ENCODE measurements at regions not wholly inside any gene's neighbourhood (a gene's known extent, or its start where the extent isn't known, plus 50 kb on each side); places are given as distances from the start of the nearest gene placed in this dataset.

- no peak for DNase-seq
Observed at GRCh38 chr6:122077603-122078002, 321.8 kb upstream of the HSF2 start.

- DNase-seq, result no peak
Observed at GRCh38 chr6:122078481-122078880, 321.0 kb upstream of the HSF2 start.

- DNase-seq, result no peak
Observed at GRCh38 chr6:122079916-122080315, 319.5 kb upstream of the HSF2 start.

GRCh38 chr6:122081921-122082320 lies 317.5 kb upstream of the HSF2 start:
- DNase-seq, result no peak

GRCh38 chr6:122082370-122082769 lies 317.1 kb upstream of the HSF2 start:
- no peak for DNase-seq

GRCh38 chr6:122092366-122092765 lies 307.1 kb upstream of the HSF2 start:
- no peak for DNase-seq

- no peak for DNase-seq
Observed at GRCh38 chr6:122098201-122098678, 301.2 kb upstream of the HSF2 start.

- no peak for DNase-seq
Observed at GRCh38 chr6:122102026-122102425, 297.4 kb upstream of the HSF2 start.

GRCh38 chr6:122107256-122107852 lies 292.1 kb upstream of the HSF2 start:
- DNase-seq, result no peak

- DNase-seq, result no peak
Observed at GRCh38 chr6:122109075-122109474, 290.4 kb upstream of the HSF2 start.

GRCh38 chr6:122114717-122115116 lies 284.7 kb upstream of the HSF2 start:
- no peak for DNase-seq

- DNase-seq, result no peak
Observed at GRCh38 chr6:122116119-122116834, 283.2 kb upstream of the HSF2 start.

- no peak for DNase-seq
Observed at GRCh38 chr6:122116835-122117627, 282.4 kb upstream of the HSF2 start.

GRCh38 chr6:122118945-122119506 lies 280.4 kb upstream of the HSF2 start:
- DNase-seq, result no peak

GRCh38 chr6:122122202-122122601 lies 277.2 kb upstream of the HSF2 start:
- no peak for DNase-seq

- DNase-seq, result no peak
Observed at GRCh38 chr6:122122686-122123085, 276.8 kb upstream of the HSF2 start.

GRCh38 chr6:122124908-122125307 lies 274.5 kb upstream of the HSF2 start:
- no peak for DNase-seq

- no peak for DNase-seq
Observed at GRCh38 chr6:122126894-122127293, 272.6 kb upstream of the HSF2 start.

- DNase-seq, result no peak
Observed at GRCh38 chr6:122128445-122128844, 271.0 kb upstream of the HSF2 start.

- no peak for DNase-seq
Observed at GRCh38 chr6:122129313-122130025, 270.0 kb upstream of the HSF2 start.

GRCh38 chr6:122130026-122130348 lies 269.5 kb upstream of the HSF2 start:
- DNase-seq, result no peak

GRCh38 chr6:122130518-122130917 lies 268.9 kb upstream of the HSF2 start:
- no peak for DNase-seq

- no peak for DNase-seq
Observed at GRCh38 chr6:122136386-122136785, 263.1 kb upstream of the HSF2 start.
